NCI-H146 treated with DMSO at 0.1 percent for 48 hours (cell line): ENCODE measurements at regions not wholly inside any gene's neighbourhood (a gene's known extent, or its start where the extent isn't known, plus 50 kb on each side); places are given as distances from the start of the nearest gene placed in this dataset.

Experiments used
- DNase-seq: peaks from one replicate; lab custom pipeline; 2025; ENCODE audit not compliant: unreplicated experiment; lab: John Stamatoyannopoulos, UW

GRCh38 chr17:77885678-77886386, 72.7 kb upstream of the TNRC6C start:
- no peak for DNase-seq

- no peak for DNase-seq
Observed at GRCh38 chr17:77886387-77886728, 72.1 kb upstream of the TNRC6C start.

GRCh38 chr17:77887110-77887463, 71.4 kb upstream of the TNRC6C start:
- DNase-seq = no peak

GRCh38 chr17:77887464-77888241, 70.8 kb upstream of the TNRC6C start:
- DNase-seq = peak; percentile 44

- no peak for DNase-seq
Observed at GRCh38 chr17:77888242-77889134, 70.0 kb upstream of the TNRC6C start.

- DNase-seq = no peak
Observed at GRCh38 chr17:77889135-77889505, 69.4 kb upstream of the TNRC6C start.

GRCh38 chr17:77889866-77890760, 68.4 kb upstream of the TNRC6C start:
- no peak for DNase-seq

- DNase-seq = no peak
Observed at GRCh38 chr17:77890771-77891170, 67.7 kb upstream of the TNRC6C start.

- no peak for DNase-seq
Observed at GRCh38 chr17:77891602-77892001, 66.9 kb upstream of the TNRC6C start.

- no peak for DNase-seq
Observed at GRCh38 chr17:77892031-77892430, 66.5 kb upstream of the TNRC6C start.

GRCh38 chr17:77892469-77893143, 65.9 kb upstream of the TNRC6C start:
- DNase-seq = no peak

- DNase-seq = no peak
Observed at GRCh38 chr17:77893144-77894044, 65.1 kb upstream of the TNRC6C start.

- DNase-seq = no peak
Observed at GRCh38 chr17:77894126-77894956, 64.2 kb upstream of the TNRC6C start.

GRCh38 chr17:77897741-77898301, 60.7 kb upstream of the TNRC6C start:
- no peak for DNase-seq

- DNase-seq = no peak
Observed at GRCh38 chr17:77898521-77899434, 59.7 kb upstream of the TNRC6C start.

- DNase-seq = no peak
Observed at GRCh38 chr17:77899498-77899897, 59.0 kb upstream of the TNRC6C start.

- no peak for DNase-seq
Observed at GRCh38 chr17:77901481-77901880, 57.0 kb upstream of the TNRC6C start.
